ENCODE measurements at regions not wholly inside any gene's neighbourhood (a gene's known extent, or its start where the extent isn't known, plus 50 kb on each side); places are given as distances from the start of the nearest gene placed in this dataset.

DNA sequence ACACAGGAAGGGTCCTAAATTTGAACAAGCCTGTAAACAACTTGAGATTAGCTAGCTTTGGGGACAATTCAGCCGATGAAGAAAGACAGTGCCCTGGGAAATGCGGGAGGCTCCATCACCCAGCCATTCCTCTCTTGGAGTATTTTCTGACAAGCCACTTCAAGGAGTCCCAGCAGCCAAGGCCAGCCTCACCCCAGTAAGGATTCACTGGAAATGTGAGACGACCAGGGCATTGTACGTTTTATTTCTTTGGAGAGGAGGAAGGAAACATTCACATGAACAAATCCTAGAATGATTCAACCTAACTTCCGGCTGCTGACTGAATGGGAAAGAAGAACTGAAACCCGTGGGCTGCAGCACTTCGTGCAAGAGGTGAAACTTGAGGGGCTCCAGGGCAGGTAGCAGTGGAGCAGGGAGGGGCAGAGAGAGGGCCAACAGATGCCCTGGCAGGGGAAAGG is 116.4 kb upstream of the ARHGEF3 start:
- Histone ChIP-seq H3K9me3 (replicated peaks in 1 of 3) (no peaks in the 10 kb centered on the region), H3K36me3 (replicated peaks in 1 of 2) (no peaks in the 10 kb centered on the region), H3K4me3 (no peak overlapping the region), H3K27ac (no peak overlapping the region), H3K27me3 (no peaks in the 10 kb centered on the region), H3K4me1 (replicated peaks in 1 of 2) (peaks cover 14 to 26% of the 10 kb centered on the region in 2 donors)
- no peak for DNase-seq
- TF ChIP-seq, protein P1, sequence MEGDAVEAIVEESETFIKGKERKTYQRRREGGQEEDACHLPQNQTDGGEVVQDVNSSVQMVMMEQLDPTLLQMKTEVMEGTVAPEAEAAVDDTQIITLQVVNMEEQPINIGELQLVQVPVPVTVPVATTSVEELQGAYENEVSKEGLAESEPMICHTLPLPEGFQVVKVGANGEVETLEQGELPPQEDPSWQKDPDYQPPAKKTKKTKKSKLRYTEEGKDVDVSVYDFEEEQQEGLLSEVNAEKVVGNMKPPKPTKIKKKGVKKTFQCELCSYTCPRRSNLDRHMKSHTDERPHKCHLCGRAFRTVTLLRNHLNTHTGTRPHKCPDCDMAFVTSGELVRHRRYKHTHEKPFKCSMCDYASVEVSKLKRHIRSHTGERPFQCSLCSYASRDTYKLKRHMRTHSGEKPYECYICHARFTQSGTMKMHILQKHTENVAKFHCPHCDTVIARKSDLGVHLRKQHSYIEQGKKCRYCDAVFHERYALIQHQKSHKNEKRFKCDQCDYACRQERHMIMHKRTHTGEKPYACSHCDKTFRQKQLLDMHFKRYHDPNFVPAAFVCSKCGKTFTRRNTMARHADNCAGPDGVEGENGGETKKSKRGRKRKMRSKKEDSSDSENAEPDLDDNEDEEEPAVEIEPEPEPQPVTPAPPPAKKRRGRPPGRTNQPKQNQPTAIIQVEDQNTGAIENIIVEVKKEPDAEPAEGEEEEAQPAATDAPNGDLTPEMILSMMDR (IDR thresholded peaks at IDR 0.05) = no peak
- TF ChIP-seq POLR2A (IDR thresholded peaks at IDR 0.05) = no peak
- intact Hi-C loops (cut with DNase I) = no loop called here
- WGBS, 4 donors = 71 to 75% (median 74%) methylated on average over 7 of the region's 7 CpGs

DNA sequence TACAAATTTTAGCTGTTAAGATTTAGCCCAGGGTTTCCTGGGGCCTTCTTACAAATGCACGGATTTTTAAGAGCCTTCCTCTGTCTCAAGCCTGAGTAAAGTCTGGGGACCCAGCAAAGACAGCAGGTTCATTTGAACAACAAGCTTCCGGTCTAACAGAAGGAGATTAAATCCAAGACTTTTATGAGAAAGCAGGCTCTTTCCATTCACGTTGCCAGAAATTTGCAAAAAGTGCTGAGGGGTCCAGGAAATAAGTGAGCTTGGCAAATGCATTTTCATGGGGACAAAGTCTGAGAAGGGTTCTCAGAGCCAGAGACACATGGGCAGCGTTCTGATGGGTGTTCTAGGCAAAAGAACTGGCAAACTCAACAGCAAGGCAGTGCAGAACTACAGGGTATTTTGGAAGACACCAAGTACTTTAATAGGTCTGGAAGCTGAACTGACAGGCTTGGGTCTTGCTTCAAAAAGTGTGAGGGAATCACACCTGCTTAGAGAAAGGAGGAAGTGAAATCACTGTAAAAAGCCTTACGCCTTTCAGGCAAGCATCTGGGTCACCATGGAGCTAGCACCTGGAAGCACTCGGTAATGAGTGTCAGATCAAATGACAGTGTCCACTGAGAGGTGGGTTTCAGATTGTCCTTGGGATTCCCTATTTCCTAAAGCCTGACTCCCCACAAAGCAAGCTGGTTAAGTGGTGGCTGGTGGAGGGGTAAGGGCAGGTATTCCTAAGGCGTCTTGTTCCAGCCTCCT is 115.8 kb upstream of the ARHGEF3 start:
- DNase-seq = no peak
- Histone ChIP-seq H3K27me3 (no peaks in the 10 kb centered on the region), H3K36me3 (replicated peaks in 1 of 2) (no peaks in the 10 kb centered on the region), H3K4me1 (replicated peaks in 1 of 2) (peaks cover 12 to 20% of the 10 kb centered on the region in 2 donors), H3K9me3 (replicated peaks in 1 of 3) (no peaks in the 10 kb centered on the region), H3K27ac (no peak overlapping the region), H3K4me3 (no peak overlapping the region)
- 83 to 87% (median 85%) methylated on average over 7 of the region's 7 CpGs for WGBS, 4 donors
- intact Hi-C loops (cut with DNase I) = no loop called here
- no peak for TF ChIP-seq POLR2A (IDR thresholded peaks at IDR 0.05)
- TF ChIP-seq, protein P1 (IDR thresholded peaks at IDR 0.05) = no peak

DNA sequence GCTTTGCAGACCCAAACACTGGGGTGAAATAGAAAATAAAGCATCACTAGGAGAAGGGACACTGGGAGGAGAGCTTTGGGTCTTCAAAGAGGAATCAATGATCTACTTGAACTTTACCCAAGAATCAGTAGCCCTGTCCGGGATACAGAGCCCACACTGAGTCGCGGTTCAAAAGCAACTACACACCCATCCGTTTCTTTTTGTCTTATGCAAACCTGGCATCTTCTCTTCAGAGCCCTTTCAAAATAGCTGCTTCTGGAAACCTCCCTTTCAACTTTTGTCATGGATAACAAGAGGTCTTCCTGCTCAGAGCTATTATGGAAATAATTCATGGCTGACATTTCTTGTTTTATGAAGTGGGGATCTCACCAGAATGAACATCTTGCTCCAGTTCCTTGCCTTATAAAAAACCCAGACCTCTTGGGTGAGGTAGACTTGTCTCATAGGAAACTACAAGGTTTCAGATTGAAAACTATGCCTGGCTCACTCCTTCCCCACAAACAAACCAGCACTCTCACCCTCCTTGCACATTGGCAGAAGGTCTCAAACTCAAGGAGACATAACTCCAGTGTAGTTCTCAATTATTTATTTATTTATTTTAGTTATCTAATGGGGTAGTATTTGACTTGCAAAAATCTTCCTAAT is 115.1 kb upstream of the ARHGEF3 start:
- 80 to 84% (median 83%) methylated on average over 4 of the region's 4 CpGs for WGBS, 4 donors
- Histone ChIP-seq H3K36me3 (replicated peaks in 1 of 2) (no peaks in the 10 kb centered on the region), H3K4me1 (replicated peaks in 1 of 2) (peaks cover 6 to 13% of the 10 kb centered on the region in 2 donors), H3K4me3 (no peak overlapping the region), H3K9me3 (replicated peaks in 1 of 3) (no peaks in the 10 kb centered on the region), H3K27me3 (no peaks in the 10 kb centered on the region), H3K27ac (peak overlapping the region in 1 of 5 donors; percentile 67)
- intact Hi-C loops (cut with DNase I) = no loop called here
- DNase-seq = no peak
- no peak for TF ChIP-seq POLR2A (IDR thresholded peaks at IDR 0.05)
- TF ChIP-seq, protein P1 (IDR thresholded peaks at IDR 0.05) = no peak

DNA sequence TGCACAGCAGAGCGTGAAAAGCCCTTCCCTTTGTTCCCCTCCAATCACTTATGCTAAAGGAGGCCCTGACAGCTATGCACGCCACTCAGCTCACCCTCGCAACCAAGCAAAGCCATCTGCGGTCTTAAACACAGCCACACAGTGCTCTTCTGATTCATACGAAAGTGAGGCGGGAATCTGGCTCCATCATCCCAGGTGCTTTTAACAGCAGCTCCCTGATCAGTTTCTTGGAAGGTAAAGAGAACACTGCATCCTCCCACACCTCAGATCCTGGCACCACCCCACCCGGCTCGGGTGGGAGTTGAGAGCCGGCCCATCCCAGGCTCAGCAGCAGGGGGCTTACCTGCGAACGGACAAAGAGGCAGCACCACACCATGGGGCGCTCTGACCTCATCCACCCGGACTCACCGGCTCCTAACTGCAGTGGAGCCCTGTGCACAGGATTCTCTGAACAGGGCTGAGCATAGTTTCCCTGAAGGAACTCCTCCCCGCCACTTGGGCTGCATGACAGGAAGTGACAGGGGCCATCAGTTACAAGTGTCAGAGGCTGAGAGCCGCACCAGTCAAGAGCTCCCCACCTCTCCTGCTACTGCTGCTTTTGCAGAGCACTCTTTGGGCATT is 114.3 kb upstream of the ARHGEF3 start:
- no peaks in the 10 kb centered on the region for H3K27me3 ChIP-seq
- peaks cover 0 to 6% of the 10 kb centered on the region in 2 donors for H3K4me1 ChIP-seq (replicated peaks in 1 of 2)
- TF ChIP-seq, protein P1 (IDR thresholded peaks at IDR 0.05) = no peak
- TF ChIP-seq POLR2A (IDR thresholded peaks at IDR 0.05) = peak in 1 of 2 donors; percentile 36
- H3K27ac ChIP-seq = peak overlapping the region in 2 of 5 donors; percentile 17 to 67
- no peaks in the 10 kb centered on the region for H3K36me3 ChIP-seq (replicated peaks in 1 of 2)
- intact Hi-C loops (cut with DNase I) = no loop called here
- H3K9me3 ChIP-seq (replicated peaks in 1 of 3) = no peaks in the 10 kb centered on the region
- 46 to 67% (median 62%) methylated on average over 7 to 16 of the region's 16 CpGs for WGBS, 4 donors
- peak in 3 of 7 donors; percentile 32 to 68 (median 50) for DNase-seq
- peak overlapping the region in 1 of 4 donors; percentile 41 for H3K4me3 ChIP-seq

All from adrenal gland (tissue), 9 donors.